SK-N-MC (cell line): ENCODE measurements at regions not wholly inside any gene's neighbourhood (a gene's known extent, or its start where the extent isn't known, plus 50 kb on each side); places are given as distances from the start of the nearest gene placed in this dataset.

Experiments
- EZH2 ChIP-seq: fragments of 200-600 bp; sonication (generic); IDR thresholded peaks from one replicate; pipeline ENCODE4 v1.6.1; 2017; ENCODE audit warnings: antibody characterized with exemption
- POLR2AphosphoS5 ChIP-seq: IDR thresholded peaks from 2 replicates; pipeline ENCODE4 v1.6.1; 2012; ENCODE audit warnings: mild to moderate bottlenecking, low read depth, low read length, borderline replicate concordance

DNA sequence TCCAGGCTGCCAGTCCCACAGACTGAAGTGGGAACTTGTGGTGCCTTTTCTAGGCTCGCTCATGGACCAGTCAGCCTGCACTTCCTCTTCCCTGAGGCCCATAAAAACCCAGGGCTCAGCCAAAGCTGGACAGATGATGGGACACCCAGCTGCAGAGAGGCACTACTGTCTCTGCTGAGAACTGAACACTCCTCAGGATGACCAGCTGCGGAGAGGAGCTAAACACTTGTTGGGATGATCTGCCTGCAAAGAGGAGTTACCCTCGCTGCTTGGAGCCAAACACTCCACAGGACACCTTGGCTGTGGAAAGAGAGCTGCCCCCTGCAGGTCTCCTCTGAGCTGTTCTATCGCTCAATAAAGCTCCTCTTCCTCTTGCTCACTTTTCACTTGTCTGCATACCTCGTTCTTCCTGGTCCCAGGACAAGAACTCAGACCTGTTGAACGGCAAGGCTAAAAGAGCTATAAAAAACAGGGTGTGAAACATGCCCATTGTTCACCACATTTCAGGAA is 465.5 kb downstream of the GUCY1A2 start:
- TF ChIP-seq EZH2 (no peak), POLR2AphosphoS5 (no peak)
